ENCODE measurements at regions not wholly inside any gene's neighbourhood (a gene's known extent, or its start where the extent isn't known, plus 50 kb on each side); places are given as distances from the start of the nearest gene placed in this dataset.
A peak's percentile ranks its signal among the peaks of the same experiment; 100 is the strongest.

- peak; percentile 100 for TF ChIP-seq REST (IDR thresholded peaks at IDR 0.05; ENCODE audit: borderline replicate concordance)
- 0 out of 2 replicates have a peak, but pooled peaks have one; percentile 76 for TF ChIP-seq REST (CRISPR knock-in tag; IDR thresholded peaks at IDR 0.05; ENCODE audit: low read depth)
- TF ChIP-seq ETV1 (tag; conservative IDR thresholded peaks at IDR 0.05; ENCODE audit: low read depth) = 0 out of 2 replicates have a peak, but pooled peaks have one; percentile 59
- TF ChIP-seq KDM5B (IDR thresholded peaks at IDR 0.05; ENCODE audit: insufficient replicate concordance, low read depth, low read length) = no peak
- TF ChIP-seq, protein P1, sequence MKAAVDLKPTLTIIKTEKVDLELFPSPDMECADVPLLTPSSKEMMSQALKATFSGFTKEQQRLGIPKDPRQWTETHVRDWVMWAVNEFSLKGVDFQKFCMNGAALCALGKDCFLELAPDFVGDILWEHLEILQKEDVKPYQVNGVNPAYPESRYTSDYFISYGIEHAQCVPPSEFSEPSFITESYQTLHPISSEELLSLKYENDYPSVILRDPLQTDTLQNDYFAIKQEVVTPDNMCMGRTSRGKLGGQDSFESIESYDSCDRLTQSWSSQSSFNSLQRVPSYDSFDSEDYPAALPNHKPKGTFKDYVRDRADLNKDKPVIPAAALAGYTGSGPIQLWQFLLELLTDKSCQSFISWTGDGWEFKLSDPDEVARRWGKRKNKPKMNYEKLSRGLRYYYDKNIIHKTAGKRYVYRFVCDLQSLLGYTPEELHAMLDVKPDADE (conservative IDR thresholded peaks at IDR 0.05; ENCODE audit: control insufficient read depth, low read depth, low read length) = no peak; the same call in 1 of the 2 replicates
- no peak for TF ChIP-seq ARID2 (IDR thresholded peaks at IDR 0.05)
- TF ChIP-seq SMAD1 (IDR thresholded peaks at IDR 0.05; ENCODE audit: low read depth, low read length, partially characterized antibody) = peak; percentile 88
- TF ChIP-seq ZNF140 (CRISPR knock-in tag; IDR thresholded peaks at IDR 0.05) = no peak
- peak in 1 of 2 experiments; percentile 14; a peak in 1 of 3 replicates for TF ChIP-seq CBX3 (IDR thresholded peaks at IDR 0.05; ENCODE audit: borderline replicate concordance in 1 of 2, low read length in 2 of 2)
- peak; percentile 77 for TF ChIP-seq ZNF197 (CRISPR knock-in tag; IDR thresholded peaks at IDR 0.05; ENCODE audit: low read depth)
- peak; percentile 38 for TF ChIP-seq POLR2A (conservative IDR thresholded peaks at IDR 0.05)
- TF ChIP-seq CBFA2T2 (conservative IDR thresholded peaks at IDR 0.05) = no peak
- TF ChIP-seq, protein P2, sequence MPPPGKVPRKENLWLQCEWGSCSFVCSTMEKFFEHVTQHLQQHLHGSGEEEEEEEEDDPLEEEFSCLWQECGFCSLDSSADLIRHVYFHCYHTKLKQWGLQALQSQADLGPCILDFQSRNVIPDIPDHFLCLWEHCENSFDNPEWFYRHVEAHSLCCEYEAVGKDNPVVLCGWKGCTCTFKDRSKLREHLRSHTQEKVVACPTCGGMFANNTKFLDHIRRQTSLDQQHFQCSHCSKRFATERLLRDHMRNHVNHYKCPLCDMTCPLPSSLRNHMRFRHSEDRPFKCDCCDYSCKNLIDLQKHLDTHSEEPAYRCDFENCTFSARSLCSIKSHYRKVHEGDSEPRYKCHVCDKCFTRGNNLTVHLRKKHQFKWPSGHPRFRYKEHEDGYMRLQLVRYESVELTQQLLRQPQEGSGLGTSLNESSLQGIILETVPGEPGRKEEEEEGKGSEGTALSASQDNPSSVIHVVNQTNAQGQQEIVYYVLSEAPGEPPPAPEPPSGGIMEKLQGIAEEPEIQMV (tag; conservative IDR thresholded peaks at IDR 0.05; ENCODE audit: low read depth) = peak; percentile 78
- TF ChIP-seq SMARCA5 (IDR thresholded peaks at IDR 0.05) = peak; percentile 69; the same call in 1 of the 2 replicates
- TF ChIP-seq ZC3H11A (IDR thresholded peaks at IDR 0.05; ENCODE audit: low read depth, low read length) = no peak
- TF ChIP-seq MIER1 (IDR thresholded peaks at IDR 0.05; ENCODE audit: low read depth) = no peak; the same call in 1 of the 2 replicates
- no peak for TF ChIP-seq ZNF785 (CRISPR knock-in tag; IDR thresholded peaks at IDR 0.05)
- no peak for TF ChIP-seq KDM1A (IDR thresholded peaks at IDR 0.05)
Observed at GRCh38 chr18:9008709-9009635, 93.5 kb upstream of the NDUFV2 start (continued).

Data from K562 (cell line).